ENCODE measurements at regions not wholly inside any gene's neighbourhood (a gene's known extent, or its start where the extent isn't known, plus 50 kb on each side); places are given as distances from the start of the nearest gene placed in this dataset.

DNA sequence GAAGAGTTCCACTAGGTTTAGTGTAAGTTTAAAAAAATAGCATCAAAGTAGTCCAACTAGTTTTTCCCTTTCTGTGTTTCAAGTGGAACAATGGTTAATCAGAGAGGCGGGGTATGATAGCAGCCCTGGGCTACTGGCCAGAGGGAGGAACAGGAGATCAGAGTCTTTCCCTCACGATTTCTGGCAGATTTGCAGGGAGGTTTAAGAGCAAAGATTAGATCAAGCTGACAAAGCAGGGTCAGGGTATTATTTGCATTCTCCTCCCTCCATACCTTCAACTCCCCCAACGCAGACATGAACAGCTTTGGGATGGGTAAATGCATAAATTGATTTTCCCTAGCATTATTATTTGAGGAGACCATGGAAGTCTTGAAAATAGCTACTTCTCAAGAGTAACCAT is 277.6 kb upstream of the DIAPH2 start:
- in situ Hi-C loops (cut with MboI): no loop called here
- intact Hi-C loops (cut with micrococcal nuclease; ENCODE audit: unreplicated experiment): no loop called here
- no peak for FAIRE-seq

More for the DNA sequence above, 277.6 kb upstream of the DIAPH2 start:
- no peak overlapping the region for H3K27ac ChIP-seq (ENCODE audit: control insufficient read depth, insufficient read depth)
- H4K20me1 ChIP-seq (ENCODE audit: control insufficient read depth, insufficient read depth): no peaks in the 10 kb centered on the region
- ChIA-PET RAD21 (ENCODE audit: unreplicated experiment) (no interaction called here), CTCF (no interaction called here), SMC1A (ENCODE audit: uncharacterized antibody, unreplicated experiment) (no interaction called here), POLR2A (no interaction called here)
- no peaks in the 10 kb centered on the region for H3K27me3 ChIP-seq (replicated peaks in 1 of 2; ENCODE audit: control insufficient read depth in 2 of 2, insufficient read depth in 2 of 2, low read length in 1 of 2)
- ATAC-seq (no peak), DNase-seq (ENCODE audit: low read depth, low spot score) (no peak)
- no peak overlapping the region for H2AFZ ChIP-seq (ENCODE audit: control insufficient read depth, low read depth, low read length)
- TF ChIP-seq, protein P1, sequence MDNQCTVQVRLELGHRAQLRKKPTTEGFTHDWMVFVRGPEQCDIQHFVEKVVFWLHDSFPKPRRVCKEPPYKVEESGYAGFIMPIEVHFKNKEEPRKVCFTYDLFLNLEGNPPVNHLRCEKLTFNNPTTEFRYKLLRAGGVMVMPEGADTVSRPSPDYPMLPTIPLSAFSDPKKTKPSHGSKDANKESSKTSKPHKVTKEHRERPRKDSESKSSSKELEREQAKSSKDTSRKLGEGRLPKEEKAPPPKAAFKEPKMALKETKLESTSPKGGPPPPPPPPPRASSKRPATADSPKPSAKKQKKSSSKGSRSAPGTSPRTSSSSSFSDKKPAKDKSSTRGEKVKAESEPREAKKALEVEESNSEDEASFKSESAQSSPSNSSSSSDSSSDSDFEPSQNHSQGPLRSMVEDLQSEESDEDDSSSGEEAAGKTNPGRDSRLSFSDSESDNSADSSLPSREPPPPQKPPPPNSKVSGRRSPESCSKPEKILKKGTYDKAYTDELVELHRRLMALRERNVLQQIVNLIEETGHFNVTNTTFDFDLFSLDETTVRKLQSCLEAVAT (IDR thresholded peaks at IDR 0.05): no peak
- TF ChIP-seq SREBF1 (IDR thresholded peaks at IDR 0.05; ENCODE audit: low read length): no peak
- no peak for TF ChIP-seq HCFC1 (IDR thresholded peaks at IDR 0.05; ENCODE audit: low read length)
- TF ChIP-seq, protein P2, sequence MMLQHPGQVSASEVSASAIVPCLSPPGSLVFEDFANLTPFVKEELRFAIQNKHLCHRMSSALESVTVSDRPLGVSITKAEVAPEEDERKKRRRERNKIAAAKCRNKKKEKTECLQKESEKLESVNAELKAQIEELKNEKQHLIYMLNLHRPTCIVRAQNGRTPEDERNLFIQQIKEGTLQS (IDR thresholded peaks at IDR 0.05; ENCODE audit: borderline replicate concordance, extremely low read depth, low read depth, low read length): no peak
- TF ChIP-seq, protein P3, sequence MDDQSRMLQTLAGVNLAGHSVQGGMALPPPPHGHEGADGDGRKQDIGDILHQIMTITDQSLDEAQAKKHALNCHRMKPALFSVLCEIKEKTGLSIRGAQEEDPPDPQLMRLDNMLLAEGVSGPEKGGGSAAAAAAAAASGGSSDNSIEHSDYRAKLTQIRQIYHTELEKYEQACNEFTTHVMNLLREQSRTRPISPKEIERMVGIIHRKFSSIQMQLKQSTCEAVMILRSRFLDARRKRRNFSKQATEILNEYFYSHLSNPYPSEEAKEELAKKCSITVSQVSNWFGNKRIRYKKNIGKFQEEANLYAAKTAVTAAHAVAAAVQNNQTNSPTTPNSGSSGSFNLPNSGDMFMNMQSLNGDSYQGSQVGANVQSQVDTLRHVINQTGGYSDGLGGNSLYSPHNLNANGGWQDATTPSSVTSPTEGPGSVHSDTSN (IDR thresholded peaks at IDR 0.05; ENCODE audit: insufficient replicate concordance, low read depth, low read length): no peak
- TF ChIP-seq SP1 (IDR thresholded peaks at IDR 0.05; ENCODE audit: low read depth, low read length): no peak
- TF ChIP-seq CHD4 (IDR thresholded peaks at IDR 0.05): no peak
- TF ChIP-seq YBX1 (IDR thresholded peaks at IDR 0.05): no peak
- no peak for TF ChIP-seq MYC (IDR thresholded peaks at IDR 0.05; ENCODE audit: insufficient read depth, insufficient read length, insufficient replicate concordance, low read length, severe bottlenecking)
- TF ChIP-seq CBX5 (IDR thresholded peaks at IDR 0.05; ENCODE audit: low read depth): no peak
- TF ChIP-seq, protein P4, sequence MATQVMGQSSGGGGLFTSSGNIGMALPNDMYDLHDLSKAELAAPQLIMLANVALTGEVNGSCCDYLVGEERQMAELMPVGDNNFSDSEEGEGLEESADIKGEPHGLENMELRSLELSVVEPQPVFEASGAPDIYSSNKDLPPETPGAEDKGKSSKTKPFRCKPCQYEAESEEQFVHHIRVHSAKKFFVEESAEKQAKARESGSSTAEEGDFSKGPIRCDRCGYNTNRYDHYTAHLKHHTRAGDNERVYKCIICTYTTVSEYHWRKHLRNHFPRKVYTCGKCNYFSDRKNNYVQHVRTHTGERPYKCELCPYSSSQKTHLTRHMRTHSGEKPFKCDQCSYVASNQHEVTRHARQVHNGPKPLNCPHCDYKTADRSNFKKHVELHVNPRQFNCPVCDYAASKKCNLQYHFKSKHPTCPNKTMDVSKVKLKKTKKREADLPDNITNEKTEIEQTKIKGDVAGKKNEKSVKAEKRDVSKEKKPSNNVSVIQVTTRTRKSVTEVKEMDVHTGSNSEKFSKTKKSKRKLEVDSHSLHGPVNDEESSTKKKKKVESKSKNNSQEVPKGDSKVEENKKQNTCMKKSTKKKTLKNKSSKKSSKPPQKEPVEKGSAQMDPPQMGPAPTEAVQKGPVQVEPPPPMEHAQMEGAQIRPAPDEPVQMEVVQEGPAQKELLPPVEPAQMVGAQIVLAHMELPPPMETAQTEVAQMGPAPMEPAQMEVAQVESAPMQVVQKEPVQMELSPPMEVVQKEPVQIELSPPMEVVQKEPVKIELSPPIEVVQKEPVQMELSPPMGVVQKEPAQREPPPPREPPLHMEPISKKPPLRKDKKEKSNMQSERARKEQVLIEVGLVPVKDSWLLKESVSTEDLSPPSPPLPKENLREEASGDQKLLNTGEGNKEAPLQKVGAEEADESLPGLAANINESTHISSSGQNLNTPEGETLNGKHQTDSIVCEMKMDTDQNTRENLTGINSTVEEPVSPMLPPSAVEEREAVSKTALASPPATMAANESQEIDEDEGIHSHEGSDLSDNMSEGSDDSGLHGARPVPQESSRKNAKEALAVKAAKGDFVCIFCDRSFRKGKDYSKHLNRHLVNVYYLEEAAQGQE (IDR thresholded peaks at IDR 0.05; ENCODE audit: low read depth, low read length): no peak
- TF ChIP-seq RCOR1 (conservative IDR thresholded peaks at IDR 0.05; ENCODE audit: low read depth, low read length): no peak
- no peaks in the 10 kb centered on the region for H3K36me3 ChIP-seq (ENCODE audit: control insufficient read depth in 2 of 2, insufficient read depth in 2 of 2, low read length in 1 of 2)
- H3K9ac ChIP-seq (ENCODE audit: control insufficient read depth, insufficient read depth, low read length): no peak overlapping the region
- H3K4me2 ChIP-seq (ENCODE audit: control insufficient read depth, insufficient read depth): no peak overlapping the region
- 12% methylated on average over 3 of the region's 3 CpGs for WGBS (ENCODE audit: insufficient coverage, insufficient replicate concordance, low lambda C conversion rate, missing lambda C conversion rate)
- no peaks in the 10 kb centered on the region for H3K9me3 ChIP-seq (replicated peaks; ENCODE audit: control insufficient read depth, insufficient read depth, low read length)
- H3K4me1 ChIP-seq (ENCODE audit: control insufficient read depth, insufficient read depth, low read length): no peaks in the 10 kb centered on the region
- no TSS peak for BruUV-seq (replicated peaks)
- no peaks in the 10 kb centered on the region for H3K79me2 ChIP-seq (ENCODE audit: control insufficient read depth, insufficient read depth, low read length)
- no peak overlapping the region for H3K4me3 ChIP-seq

Data from GM12878 (cell line).